Ishikawa (cell line): ENCODE measurements at regions not wholly inside any gene's neighbourhood (a gene's known extent, or its start where the extent isn't known, plus 50 kb on each side); places are given as distances from the start of the nearest gene placed in this dataset.

Experiments
- CEBPB ChIP-seq: IDR thresholded peaks from 2 replicates; pipeline ENCODE4 v1.6.1; 2012
- CREB1 ChIP-seq: IDR thresholded peaks from 2 replicates; pipeline ENCODE4 v1.6.1; 2012; ENCODE audit warnings: low read depth
- EGR1 ChIP-seq: IDR thresholded peaks from 2 replicates; pipeline ENCODE4 v1.6.1; 2012
- EP300 ChIP-seq: IDR thresholded peaks from 2 replicates; pipeline ENCODE4 v1.6.1; 2012; ENCODE audit warnings: borderline replicate concordance
- FOXM1 ChIP-seq: IDR thresholded peaks from 2 replicates; pipeline ENCODE4 v1.6.1; 2012; ENCODE audit warnings: low read depth, borderline replicate concordance
- MAX ChIP-seq: IDR thresholded peaks from 2 replicates; pipeline ENCODE4 v1.6.1; 2012
- NFIC ChIP-seq: IDR thresholded peaks from 2 replicates; pipeline ENCODE4 v1.6.1; 2012
- RAD21 ChIP-seq: IDR thresholded peaks from 2 replicates; pipeline ENCODE4 v1.6.1; 2012; ENCODE audit warnings: low read depth
- REST ChIP-seq: IDR thresholded peaks from 2 replicates; pipeline ENCODE4 v1.6.1; 2012; ENCODE audit warnings: low read depth, mild to moderate bottlenecking
- TAF1 ChIP-seq: IDR thresholded peaks from 2 replicates; pipeline ENCODE4 v1.6.1; 2012; ENCODE audit warnings: low read depth, mild to moderate bottlenecking
- TCF12 ChIP-seq: IDR thresholded peaks from 2 replicates; pipeline ENCODE4 v1.6.1; 2012; ENCODE audit warnings: low read depth
- TEAD4 ChIP-seq: IDR thresholded peaks from 2 replicates; pipeline ENCODE4 v1.6.1; 2012
- USF1 ChIP-seq: IDR thresholded peaks from 2 replicates; pipeline ENCODE4 v1.6.1; 2012
- YY1 ChIP-seq: IDR thresholded peaks from 2 replicates; pipeline ENCODE4 v1.6.1; 2012; ENCODE audit warnings: low read depth
- ZBTB7A ChIP-seq: IDR thresholded peaks from 2 replicates; pipeline ENCODE4 v1.6.1; 2012; ENCODE audit warnings: low read depth

- TF ChIP-seq YY1, result no peak
- TF ChIP-seq NFIC, result no peak
- TF ChIP-seq CREB1, result no peak
- no peak for TF ChIP-seq ZBTB7A
- no peak for TF ChIP-seq USF1
- no peak for TF ChIP-seq TCF12
- no peak for TF ChIP-seq REST
- TF ChIP-seq MAX, result no peak
- TF ChIP-seq RAD21, result no peak
- TF ChIP-seq CEBPB, result no peak
- no peak for TF ChIP-seq EGR1
- TF ChIP-seq TEAD4, result no peak
- no peak for TF ChIP-seq TAF1
- no peak for TF ChIP-seq EP300
- no peak for TF ChIP-seq FOXM1
Measured at GRCh38 chr4:182190306-182190705, 52.9 kb upstream of the TENM3 start.

GRCh38 chr4:182192511-182193181 is 50.6 kb upstream of the TENM3 start:
- TF ChIP-seq NFIC (no peak), EP300 (no peak), TEAD4 (no peak), TAF1 (no peak), TCF12 (no peak), REST (no peak), CREB1 (no peak), RAD21 (no peak), ZBTB7A (no peak), MAX (no peak), YY1 (no peak)

- TF ChIP-seq TAF1 (no peak), CREB1 (no peak), RAD21 (no peak), CEBPB (no peak), TCF12 (no peak), EGR1 (no peak), FOXM1 (no peak), USF1 (no peak), ZBTB7A (no peak), EP300 (no peak), REST (no peak)
Measured at GRCh38 chr4:182193311-182193710, 49.9 kb upstream of the TENM3 start.
